GM23248 (cell line): ENCODE measurements at regions not wholly inside any gene's neighbourhood (a gene's known extent, or its start where the extent isn't known, plus 50 kb on each side); places are given as distances from the start of the nearest gene placed in this dataset.

Experiments
- EZH2 ChIP-seq: fragments of 200-600 bp; sonication (generic); IDR thresholded peaks from 2 replicates; pipeline ENCODE4 v1.6.1; 2018; ENCODE audit warnings: antibody characterized with exemption, mild to moderate bottlenecking; ENCODE audit not compliant: insufficient read depth, poor library complexity, severe bottlenecking
- EZH2phosphoT487 ChIP-seq: fragments of 200-600 bp; sonication (generic); IDR thresholded peaks from 2 replicates; pipeline ENCODE4 v1.6.1; 2018; ENCODE audit warnings: antibody characterized with exemption, moderate library complexity, mild to moderate bottlenecking, low read depth; ENCODE audit not compliant: insufficient read depth

DNA sequence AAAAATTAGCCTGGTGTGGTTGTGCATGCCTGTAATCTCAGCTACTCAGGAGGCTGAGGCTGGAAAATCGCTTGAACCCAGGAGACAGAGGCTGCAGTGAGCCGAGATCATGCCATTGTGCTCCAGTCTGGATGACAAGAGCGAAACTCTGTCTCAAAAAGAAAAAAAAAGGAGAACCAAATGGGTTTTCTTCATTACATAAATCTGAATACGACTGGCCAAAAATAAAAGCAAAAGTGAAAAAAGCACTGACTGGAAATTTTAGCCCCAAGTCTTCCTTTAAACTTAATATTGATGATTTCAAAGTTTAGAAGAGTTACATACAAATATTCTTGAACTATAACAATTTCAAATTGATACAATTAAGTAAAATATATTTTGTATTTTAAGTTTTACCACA is 249.5 kb upstream of the STARD13 start:
- no peak for TF ChIP-seq EZH2
- TF ChIP-seq EZH2phosphoT487, result no peak
